ENCODE measurements at regions not wholly inside any gene's neighbourhood (a gene's known extent, or its start where the extent isn't known, plus 50 kb on each side); places are given as distances from the start of the nearest gene placed in this dataset.

DNA sequence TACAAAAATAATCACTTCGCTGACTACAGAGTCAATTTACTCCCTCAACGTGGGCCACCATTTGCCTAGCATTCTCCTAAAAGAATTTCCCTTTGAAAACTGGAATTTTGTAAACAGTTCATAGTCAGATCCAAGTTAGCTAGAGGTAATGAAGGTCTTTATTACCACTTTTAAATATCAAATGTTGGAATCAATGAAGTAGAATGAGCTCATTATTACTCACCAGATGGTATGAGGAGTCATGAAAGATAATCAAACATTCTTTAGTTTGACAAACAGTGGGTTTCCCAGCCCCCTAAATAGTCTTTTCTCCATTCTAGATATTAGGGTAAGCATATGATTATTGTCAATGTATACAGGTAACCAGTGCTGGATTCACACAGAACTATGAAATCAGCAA is 455.7 kb upstream of the THBS1 start:
- TF ChIP-seq CTCF (conservative IDR thresholded peaks at IDR 0.05; ENCODE audit: low read length): no peak
- TF ChIP-seq EZH2phosphoT487 (IDR thresholded peaks at IDR 0.05; ENCODE audit: borderline replicate concordance, low read depth, low read length): no peak

Data from OCI-LY7 (cell line).